Motor neuron (in vitro differentiated cells): ENCODE measurements at regions not wholly inside any gene's neighbourhood (a gene's known extent, or its start where the extent isn't known, plus 50 kb on each side); places are given as distances from the start of the nearest gene placed in this dataset.

Experiments used
- ATAC-seq, 8 experiments: fragments of 200-7000 bp; cut with Tn5 transposase; replicated peaks in 6 of 8; 2 replicates each; pipeline ENCODE4 v1.8.0; 2021; ENCODE audit warnings: mild to moderate bottlenecking in 8 of 8, moderate library complexity in 8 of 8
- H3K27ac ChIP-seq, 2 donors: fragments of 250-450 bp; sonication (Bioruptor Pico); 2 replicates each; pipeline ENCODE4 v1.9.0; 2021; ENCODE audit warnings: antibody characterized with exemption in 2 of 2, mild to moderate bottlenecking in 2 of 2, moderate library complexity in 1 of 2
- H3K4me1 ChIP-seq, 2 donors: fragments of 250-450 bp; sonication (Bioruptor Pico); replicated peaks in 1 of 2; 2 replicates each; pipeline ENCODE4 v1.6.1; 2021; ENCODE audit warnings: antibody characterized with exemption in 2 of 2, mild to moderate bottlenecking in 2 of 2, moderate library complexity in 1 of 2
- H3K4me3 ChIP-seq, 5 donors: fragments of 250-450 bp; sonication (Bioruptor Pico); 2 replicates each; pipeline ENCODE4 v1.9.0; 2021; ENCODE audit warnings: antibody characterized with exemption in 5 of 5, mild to moderate bottlenecking in 5 of 5, moderate library complexity in 4 of 5
- WGBS, 10 experiments: fragments of 450-650 bp; shearing (Covaris generic); methylation state at CpG; one replicate each; pipeline ENCODE4 v1.0.0; 2022; 5-methylcytosine and 5-hydroxymethylcytosine counted together
- in situ Hi-C, 9 experiments: fragments of 400-800 bp; cut with MboI; loops; one replicate each; pipeline ENCODE4 v1.15.0; 2021; ENCODE audit warnings: low sequenced_read_pairs in 9 of 9, low pct_unique_long_range_greater_than_20kb in 2 of 9; ENCODE audit not compliant: unreplicated experiment in 9 of 9

GRCh38 chr13:83229574-83230305, 652.5 kb downstream of the SLITRK1 start:
- 0 to 100% (median 80%) methylated on average over 1 of the region's 1 CpG; no CpG with 5 or more reads in 3 of the 10 experiments for WGBS, 10 experiments
- no peak overlapping the region for H3K4me3 ChIP-seq
- no peaks in the 10 kb centered on the region for H3K4me1 ChIP-seq
- H3K27ac ChIP-seq: no peak overlapping the region
- ATAC-seq: no peak
- in situ Hi-C loops: no loop called here

GRCh38 chr13:83223546-83223945, 658.7 kb downstream of the SLITRK1 start:
- H3K4me1 ChIP-seq: no peaks in the 10 kb centered on the region
- 0 to 100% (median 100%) methylated on average over 1 of the region's 1 CpG; no CpG with 5 or more reads in 2 of the 10 experiments for WGBS, 10 experiments
- in situ Hi-C loops: no loop called here
- H3K4me3 ChIP-seq: no peak overlapping the region
- no peak for ATAC-seq
- no peak overlapping the region for H3K27ac ChIP-seq

- H3K4me3 ChIP-seq: no peak overlapping the region
- no peak overlapping the region for H3K27ac ChIP-seq
- no peaks in the 10 kb centered on the region for H3K4me1 ChIP-seq
- peak in 1 of 8 experiments; percentile 37 for ATAC-seq
- 0 to 98% (median 88%) methylated on average over 2 to 5 of the region's 5 CpGs; no CpG with 5 or more reads in 1 of the 10 experiments for WGBS, 10 experiments
- in situ Hi-C loops: no loop called here
Measured at GRCh38 chr13:83221813-83222241, 660.4 kb downstream of the SLITRK1 start.

- no peak for ATAC-seq
- H3K4me3 ChIP-seq: no peak overlapping the region
- 40 to 100% (median 80%) methylated on average over 1 of the region's 1 CpG; no CpG with 5 or more reads in 5 of the 10 experiments for WGBS, 10 experiments
- H3K27ac ChIP-seq: no peak overlapping the region
- peaks cover 0 to 1% of the 10 kb centered on the region in 2 donors for H3K4me1 ChIP-seq
- in situ Hi-C loops: no loop called here
Measured at GRCh38 chr13:83221256-83221655, 661.0 kb downstream of the SLITRK1 start.

DNA sequence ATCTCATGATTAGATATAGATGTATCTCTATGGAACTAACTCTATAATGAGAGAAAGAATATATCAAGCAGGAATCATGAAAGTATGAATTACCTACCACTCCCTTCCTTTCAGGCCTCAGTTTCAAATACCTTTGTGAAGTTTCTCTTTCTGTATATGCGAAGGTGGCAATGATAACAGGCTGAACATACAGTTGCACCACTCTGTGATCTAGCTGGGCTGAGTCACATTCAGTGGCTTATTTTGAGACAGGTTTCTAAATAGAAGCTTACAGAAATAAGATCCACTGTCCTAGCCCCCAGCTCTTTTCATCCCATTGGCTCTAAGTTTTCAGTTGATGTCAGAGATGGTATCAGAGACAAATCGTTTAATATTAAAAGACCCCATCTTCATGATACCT, 662.0 kb downstream of the SLITRK1 start:
- in situ Hi-C loops: no loop called here
- Histone ChIP-seq H3K4me1 (peaks cover 0 to 4% of the 10 kb centered on the region in 2 donors), H3K4me3 (no peak overlapping the region), H3K27ac (no peak overlapping the region)
- ATAC-seq: no peak
- WGBS, 10 experiments: 50 to 100% (median 92%) methylated on average over 1 to 2 of the region's 2 CpGs

DNA sequence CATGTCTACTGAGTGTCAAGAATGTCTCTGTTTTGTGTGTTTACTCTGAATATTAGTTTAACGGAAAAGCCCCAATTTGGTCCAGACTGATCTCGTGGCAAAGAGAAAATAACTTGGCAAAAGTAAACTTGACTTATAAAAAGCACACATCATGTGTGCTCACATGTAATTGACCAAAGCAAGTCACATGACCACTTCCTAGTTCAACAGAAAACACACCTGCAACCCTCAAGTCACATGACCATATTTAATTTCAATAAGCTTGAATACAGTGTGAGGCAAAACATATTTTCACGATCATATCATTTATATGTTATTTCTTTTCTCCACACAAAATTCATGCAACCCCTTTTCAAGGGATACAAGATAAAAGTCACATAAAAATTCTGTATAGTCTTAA, 662.4 kb downstream of the SLITRK1 start:
- in situ Hi-C loops: no loop called here

GRCh38 chr13:83216479-83217245, 665.6 kb downstream of the SLITRK1 start:
- Histone ChIP-seq H3K4me1 (peaks cover 0 to 4% of the 10 kb centered on the region in 2 donors), H3K4me3 (no peak overlapping the region), H3K27ac (no peak overlapping the region)
- in situ Hi-C loops: no loop called here
- 0 to 43% (median 10%) methylated on average over 1 of the region's 1 CpG; no CpG with 5 or more reads in 1 of the 10 experiments for WGBS, 10 experiments
- peak in 6 of 8 experiments; percentile 15 to 71 (median 34) for ATAC-seq

More for the DNA sequence above, 662.4 kb downstream of the SLITRK1 start:
- H3K27ac ChIP-seq: no peak overlapping the region
- H3K4me1 ChIP-seq: peaks cover 0 to 4% of the 10 kb centered on the region in 2 donors
- H3K4me3 ChIP-seq: no peak overlapping the region
- 21 to 100% (median 93%) methylated on average over 1 to 3 of the region's 3 CpGs for WGBS, 10 experiments
- no peak for ATAC-seq

GRCh38 chr13:83215627-83216026, 666.6 kb downstream of the SLITRK1 start:
- no peak overlapping the region for H3K27ac ChIP-seq
- no peak overlapping the region for H3K4me3 ChIP-seq
- WGBS, 10 experiments: 0 to 100% (median 83%) methylated on average over 1 of the region's 1 CpG
- H3K4me1 ChIP-seq: peaks cover 0 to 4% of the 10 kb centered on the region in 2 donors
- peak in 2 of 8 experiments; percentile 53 to 57 for ATAC-seq
- in situ Hi-C loops: no loop called here

- Histone ChIP-seq H3K4me3 (no peak overlapping the region), H3K27ac (no peak overlapping the region), H3K4me1 (peaks cover 0 to 4% of the 10 kb centered on the region in 2 donors)
- in situ Hi-C loops: no loop called here
- ATAC-seq: no peak
- 0 to 100% (median 89%) methylated on average over 1 of the region's 1 CpG for WGBS, 10 experiments
Measured at GRCh38 chr13:83214452-83214851, 667.8 kb downstream of the SLITRK1 start.

DNA sequence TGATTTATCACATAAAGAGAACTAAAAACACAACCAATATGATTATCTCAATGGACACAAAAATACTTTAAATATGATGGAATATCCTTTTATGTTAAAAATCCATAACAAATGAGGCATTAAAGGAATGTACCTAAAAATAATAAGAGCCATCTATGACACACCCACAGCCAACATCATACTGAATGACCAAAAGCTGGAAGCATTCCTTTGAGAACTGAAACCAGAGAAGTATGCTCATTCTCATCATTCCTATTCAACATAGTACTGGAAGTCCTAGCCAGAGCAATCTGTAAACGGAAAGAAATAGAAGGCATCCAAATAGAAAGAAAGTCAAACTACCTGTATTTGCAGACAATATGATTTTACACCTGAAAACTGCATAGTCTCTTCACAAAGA, 671.0 kb downstream of the SLITRK1 start:
- ATAC-seq: peak in 2 of 8 experiments; percentile 48 to 57
- H3K27ac ChIP-seq: no peak overlapping the region
- in situ Hi-C loops: no loop called here
- no peak overlapping the region for H3K4me3 ChIP-seq
- H3K4me1 ChIP-seq: peaks cover 0 to 3% of the 10 kb centered on the region in 2 donors
- WGBS, 10 experiments: 11 to 100% (median 86%) methylated on average over 1 of the region's 1 CpG; no CpG with 5 or more reads in 2 of the 10 experiments

DNA sequence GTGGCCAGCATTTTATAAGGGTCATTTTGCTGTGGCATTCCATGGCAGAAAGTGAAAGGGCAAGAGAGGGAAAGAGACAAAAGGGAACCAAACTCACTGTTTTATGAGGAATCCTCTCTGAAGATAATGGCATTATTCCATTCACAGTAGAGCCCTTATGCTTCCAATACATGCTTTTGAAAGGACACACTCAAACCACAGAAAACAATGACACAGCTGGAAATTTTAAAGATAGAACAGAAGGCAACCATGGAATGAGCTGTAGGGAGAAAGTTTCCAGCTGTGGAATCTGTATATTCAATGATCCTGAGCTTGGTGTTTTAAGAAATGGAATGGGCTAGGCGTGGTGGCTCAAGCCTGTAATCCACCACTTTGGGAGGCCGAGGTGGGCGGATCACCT, 677.4 kb downstream of the SLITRK1 start:
- no peak for ATAC-seq
- in situ Hi-C loops: no loop called here
- Histone ChIP-seq H3K4me1 (no peaks in the 10 kb centered on the region), H3K4me3 (no peak overlapping the region), H3K27ac (no peak overlapping the region)
- WGBS, 10 experiments: 20 to 100% (median 90%) methylated on average over 1 to 3 of the region's 3 CpGs; no CpG with 5 or more reads in 3 of the 10 experiments

DNA sequence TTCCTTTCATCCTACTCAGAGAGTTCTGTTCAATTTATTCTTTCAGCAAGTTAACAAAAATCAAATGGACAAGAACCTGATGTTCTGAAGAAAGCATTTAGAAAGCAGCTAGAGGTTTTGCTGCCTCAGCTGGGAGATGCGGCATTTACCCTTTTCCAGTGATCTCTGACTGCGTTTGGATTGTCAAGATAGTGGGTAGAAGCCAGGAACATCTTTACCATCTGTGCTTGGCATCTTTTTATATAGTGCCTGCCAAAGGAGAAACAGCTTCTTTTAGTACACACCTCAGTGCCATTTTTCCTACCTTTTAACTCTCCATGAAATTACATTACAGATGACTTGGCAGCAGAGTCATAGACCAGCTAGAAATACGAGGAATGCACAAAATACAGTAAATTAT, 680.8 kb downstream of the SLITRK1 start:
- no peak overlapping the region for H3K4me3 ChIP-seq
- 0 to 100% (median 84%) methylated on average over 1 to 3 of the region's 3 CpGs; no CpG with 5 or more reads in 1 of the 10 experiments for WGBS, 10 experiments
- in situ Hi-C loops: no loop called here
- H3K27ac ChIP-seq: no peak overlapping the region
- ATAC-seq: no peak
- H3K4me1 ChIP-seq: no peaks in the 10 kb centered on the region

DNA sequence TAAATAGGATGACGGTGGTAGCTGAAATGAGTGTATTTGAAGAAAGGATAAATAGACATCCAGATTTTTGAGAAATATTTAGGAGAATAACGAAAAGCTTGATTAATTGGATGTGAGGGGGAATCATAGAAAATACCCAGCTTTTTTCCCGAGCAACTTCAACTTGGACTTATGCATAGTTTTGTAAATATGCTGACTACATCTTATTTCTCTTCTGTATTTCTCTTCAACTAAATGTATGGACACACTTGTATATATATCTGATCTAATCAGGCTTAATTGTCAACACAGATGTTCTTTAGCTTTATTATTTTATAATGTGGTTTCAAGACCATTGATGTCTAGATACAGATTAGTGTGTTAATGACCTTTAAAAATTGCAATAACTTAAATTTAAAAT, 685.0 kb downstream of the SLITRK1 start:
- Histone ChIP-seq H3K27ac (no peak overlapping the region), H3K4me1 (no peaks in the 10 kb centered on the region), H3K4me3 (no peak overlapping the region)
- in situ Hi-C loops: no loop called here
- no peak for ATAC-seq
- WGBS, 10 experiments: 10 to 100% (median 94%) methylated on average over 2 to 3 of the region's 3 CpGs
